ENCODE measurements at regions not wholly inside any gene's neighbourhood (a gene's known extent, or its start where the extent isn't known, plus 50 kb on each side); places are given as distances from the start of the nearest gene placed in this dataset.

- no peaks in the 10 kb centered on the region for H3K27me3 Mint-ChIP-seq
- H3K4me3 Mint-ChIP-seq = no peak overlapping the region
- H3K36me3 Mint-ChIP-seq (ENCODE audit: low read depth) = no peaks in the 10 kb centered on the region
- no peak overlapping the region for H3K27ac Mint-ChIP-seq
- peaks cover 2% of the 10 kb centered on the region for H3K9me3 Mint-ChIP-seq
- intact Hi-C loops (cut with micrococcal nuclease) = no loop called here
- ChIA-PET POLR2A (no interaction called here), CTCF (no interaction called here)
- no peaks in the 10 kb centered on the region for H3K4me1 Mint-ChIP-seq (ENCODE audit: low read depth)
- no peak for TF ChIP-seq CTCF (IDR thresholded peaks at IDR 0.05)
- ATAC-seq = no peak
- no peak for DNase-seq
These were observed 57.2 kb upstream of the FGF10 start for GRCh38 chr5:44446399-44446798.

- TF ChIP-seq CTCF (IDR thresholded peaks at IDR 0.05) = no peak
- intact Hi-C loops (cut with micrococcal nuclease) = no loop called here
- no peaks in the 10 kb centered on the region for H3K27me3 Mint-ChIP-seq
- POLR2A ChIA-PET = no interaction called here
- DNase-seq (no peak), ATAC-seq (no peak)
- no peaks in the 10 kb centered on the region for H3K4me1 Mint-ChIP-seq (ENCODE audit: low read depth)
- H3K36me3 Mint-ChIP-seq (ENCODE audit: low read depth) = no peaks in the 10 kb centered on the region
- no peak overlapping the region for H3K27ac Mint-ChIP-seq
- peaks cover 6% of the 10 kb centered on the region for H3K9me3 Mint-ChIP-seq
- H3K4me3 Mint-ChIP-seq = no peak overlapping the region
- CTCF ChIA-PET = no interaction called here
These were observed 54.0 kb upstream of the FGF10 start for GRCh38 chr5:44443172-44443571.

GRCh38 chr5:44441460-44441859, 52.2 kb upstream of the FGF10 start:
- POLR2A ChIA-PET = no interaction called here
- CTCF ChIA-PET = interaction anchor here (1.3 kb wide), 1 partner anchor 24 kb away, joined by 3 read pairs; no protein-coding TSS in a partner anchor
- H3K36me3 Mint-ChIP-seq (ENCODE audit: low read depth) = no peaks in the 10 kb centered on the region
- no peaks in the 10 kb centered on the region for H3K27me3 Mint-ChIP-seq
- H3K4me3 Mint-ChIP-seq = no peak overlapping the region
- ATAC-seq (no peak), DNase-seq (no peak)
- no peaks in the 10 kb centered on the region for H3K4me1 Mint-ChIP-seq (ENCODE audit: low read depth)
- peaks cover 6% of the 10 kb centered on the region for H3K9me3 Mint-ChIP-seq
- intact Hi-C loops (cut with micrococcal nuclease) = no loop called here
- no peak overlapping the region for H3K27ac Mint-ChIP-seq
- no peak for TF ChIP-seq CTCF (IDR thresholded peaks at IDR 0.05)

GRCh38 chr5:44440186-44440585, 51.0 kb upstream of the FGF10 start:
- DNase-seq = no peak
- ATAC-seq = no peak
- H3K4me3 Mint-ChIP-seq = no peak overlapping the region
- no peaks in the 10 kb centered on the region for H3K4me1 Mint-ChIP-seq (ENCODE audit: low read depth)
- H3K36me3 Mint-ChIP-seq (ENCODE audit: low read depth) = no peaks in the 10 kb centered on the region
- H3K9me3 Mint-ChIP-seq = peaks cover 4% of the 10 kb centered on the region
- CTCF ChIA-PET = no interaction called here
- no peak overlapping the region for H3K27ac Mint-ChIP-seq
- intact Hi-C loops (cut with micrococcal nuclease) = no loop called here
- POLR2A ChIA-PET = no interaction called here
- no peaks in the 10 kb centered on the region for H3K27me3 Mint-ChIP-seq
- peak; percentile 12 for TF ChIP-seq CTCF (IDR thresholded peaks at IDR 0.05)
